HuH-7.5 (cell line): ENCODE measurements at regions not wholly inside any gene's neighbourhood (a gene's known extent, or its start where the extent isn't known, plus 50 kb on each side); places are given as distances from the start of the nearest gene placed in this dataset.

Experiments
- DNase-seq: peaks from one replicate; pipeline ENCODE4 v3.0.0; 2011; ENCODE audit warnings: low spot score

DNA sequence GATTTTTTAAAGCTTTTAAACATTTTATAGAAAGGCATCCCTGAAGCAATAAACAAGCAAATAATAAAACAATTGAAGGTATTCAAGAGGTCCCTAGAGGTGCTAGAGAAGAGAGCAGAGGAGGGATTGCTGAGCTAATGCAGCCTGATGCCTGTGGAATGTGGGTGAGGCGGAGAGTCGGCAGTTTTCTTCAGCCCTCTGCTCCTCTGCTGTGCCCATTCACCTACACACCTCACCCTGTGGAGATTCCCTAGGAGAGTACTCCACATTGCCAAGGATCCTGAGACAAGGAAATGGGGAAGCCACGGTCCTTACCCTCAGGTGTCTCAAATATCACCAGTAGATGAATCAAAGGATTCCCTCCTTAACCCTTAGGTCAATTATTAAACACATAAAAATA, 199.8 kb upstream of the POU3F2 start:
- DNase-seq, result no peak

DNA sequence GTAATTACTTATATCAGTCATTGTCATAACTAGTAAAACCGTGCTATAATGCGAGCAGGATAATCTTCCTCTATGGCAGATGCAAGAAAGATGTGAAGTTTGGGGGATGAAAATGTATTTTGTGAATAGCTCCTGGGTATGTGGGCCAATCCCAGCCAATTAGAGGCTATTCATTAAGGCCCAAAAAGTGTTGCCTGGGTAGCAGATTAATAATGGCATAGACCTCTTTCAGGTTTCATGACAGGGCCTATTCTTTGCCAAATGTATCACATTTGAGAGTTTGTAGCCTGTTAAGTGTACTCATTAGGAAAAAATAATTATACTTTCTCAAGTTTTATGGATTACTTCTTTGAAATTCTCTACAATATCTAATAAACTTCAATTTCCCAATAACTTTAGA, 199.2 kb upstream of the POU3F2 start:
- no peak for DNase-seq

DNA sequence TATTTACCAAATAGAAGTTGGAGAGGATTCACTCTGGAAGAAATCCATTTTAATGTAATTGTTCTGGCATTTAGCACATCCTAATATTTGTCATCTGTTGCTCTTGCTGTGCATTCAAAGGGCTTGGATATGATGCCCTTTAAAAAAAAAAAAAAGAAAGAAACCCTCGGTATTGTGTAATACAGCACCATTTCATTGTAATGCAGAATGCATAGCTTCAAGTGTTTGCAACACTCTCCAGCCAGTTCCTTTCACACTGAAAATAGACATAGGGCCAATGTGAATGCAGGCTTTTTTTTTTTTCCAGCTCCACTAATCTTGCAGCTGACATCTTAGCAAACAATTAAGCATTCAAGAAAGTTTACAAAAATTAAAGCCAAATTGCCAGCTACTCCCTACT, 197.4 kb upstream of the POU3F2 start:
- no peak for DNase-seq

DNA sequence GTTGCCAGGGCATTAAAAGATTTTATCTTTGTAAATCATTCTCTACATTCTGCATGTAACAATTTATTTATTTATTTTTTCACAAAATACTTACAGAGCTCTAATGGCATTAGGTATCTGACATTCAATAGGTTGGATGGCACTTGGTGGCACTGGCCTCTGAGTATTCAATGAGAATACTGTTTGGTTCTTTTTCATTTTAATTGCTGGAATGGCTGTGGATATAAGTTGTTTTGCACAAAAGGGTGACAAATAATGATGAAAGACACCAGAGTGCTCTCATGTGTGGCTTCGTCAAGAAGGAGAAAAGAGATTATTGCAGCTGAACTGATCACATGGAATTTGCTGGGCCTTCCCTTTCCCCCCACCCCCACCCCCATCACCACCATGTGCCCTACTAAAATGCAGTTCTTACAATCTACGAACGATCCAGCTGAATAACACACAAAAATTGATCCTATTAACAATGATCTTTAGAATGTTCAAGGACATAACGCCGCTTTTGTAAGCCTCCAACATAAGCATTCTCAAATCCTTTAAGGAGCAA, 195.2 kb upstream of the POU3F2 start:
- no peak for DNase-seq

DNA sequence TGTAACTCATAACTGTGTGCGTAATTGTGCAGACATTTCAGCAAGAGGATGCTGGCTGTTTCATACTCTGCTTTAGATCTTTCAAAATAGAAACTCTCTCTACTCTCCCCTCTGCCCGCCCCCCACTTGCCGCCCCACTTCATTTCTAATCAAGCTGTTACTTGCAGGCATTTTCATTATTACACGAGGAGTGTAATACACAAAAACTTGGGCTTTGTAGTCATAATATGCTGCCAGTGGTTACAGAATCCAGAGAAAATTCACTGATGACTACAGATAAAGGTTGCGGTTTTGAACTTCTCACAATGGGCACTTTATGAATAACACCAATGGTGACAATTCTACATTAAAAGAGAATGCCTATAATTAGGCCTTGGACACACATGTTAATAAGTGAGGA, 194.0 kb upstream of the POU3F2 start:
- DNase-seq, result no peak

DNA sequence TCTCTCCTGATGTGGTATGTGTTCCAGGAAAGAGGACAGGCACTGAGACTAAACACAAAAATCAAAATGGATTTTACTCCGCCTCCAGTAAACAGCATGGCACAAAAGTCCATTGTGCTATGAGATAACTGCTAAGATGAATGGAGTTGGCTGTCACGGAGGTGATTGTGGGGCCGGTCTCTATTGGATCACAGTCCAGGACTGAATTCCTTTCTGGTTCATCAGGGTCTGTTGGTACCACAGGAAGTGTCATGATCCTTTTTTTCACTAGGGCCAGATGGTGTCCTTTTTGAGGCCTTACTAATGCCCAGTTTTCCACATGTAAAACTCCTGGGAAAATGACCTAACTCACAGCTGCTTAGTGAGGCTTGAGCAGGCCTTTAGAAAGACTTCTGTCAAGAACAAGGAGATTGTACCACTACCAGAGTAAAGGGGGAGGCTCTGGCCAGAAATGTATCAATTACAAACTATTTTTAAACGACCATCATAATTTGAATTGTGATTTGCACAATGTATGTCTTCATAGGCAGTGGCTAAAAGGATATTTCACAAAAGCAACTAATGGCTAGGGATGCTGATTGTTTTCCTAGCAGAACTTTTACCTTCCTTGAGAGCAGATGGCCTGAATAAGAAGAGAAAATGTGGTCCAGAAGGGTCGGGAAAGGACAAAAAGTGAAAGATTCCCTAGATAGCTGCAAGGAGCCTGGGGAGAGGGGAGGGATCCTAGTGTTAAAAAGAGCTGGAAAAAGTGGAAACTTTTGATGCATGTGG, 192.2 kb upstream of the POU3F2 start:
- no peak for DNase-seq

DNA sequence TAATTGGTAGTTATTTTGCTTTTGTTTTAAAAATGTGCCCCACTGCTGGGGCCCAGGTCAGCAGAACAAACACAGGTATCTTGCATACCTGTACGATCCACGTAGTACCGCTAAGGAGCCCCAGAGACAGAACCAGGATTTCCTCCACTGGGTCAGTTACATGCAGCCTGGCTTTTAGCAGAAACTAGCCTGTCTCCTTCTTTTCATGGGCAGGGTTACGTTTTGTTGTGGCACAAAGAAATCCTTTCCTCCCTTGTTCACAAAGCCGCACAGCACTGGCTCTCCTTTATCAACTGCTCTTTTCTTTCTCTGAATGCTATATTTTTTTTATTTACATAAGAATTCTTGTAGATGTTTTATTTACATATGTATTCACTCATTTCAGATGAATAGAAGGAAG, 190.3 kb upstream of the POU3F2 start:
- no peak for DNase-seq

DNA sequence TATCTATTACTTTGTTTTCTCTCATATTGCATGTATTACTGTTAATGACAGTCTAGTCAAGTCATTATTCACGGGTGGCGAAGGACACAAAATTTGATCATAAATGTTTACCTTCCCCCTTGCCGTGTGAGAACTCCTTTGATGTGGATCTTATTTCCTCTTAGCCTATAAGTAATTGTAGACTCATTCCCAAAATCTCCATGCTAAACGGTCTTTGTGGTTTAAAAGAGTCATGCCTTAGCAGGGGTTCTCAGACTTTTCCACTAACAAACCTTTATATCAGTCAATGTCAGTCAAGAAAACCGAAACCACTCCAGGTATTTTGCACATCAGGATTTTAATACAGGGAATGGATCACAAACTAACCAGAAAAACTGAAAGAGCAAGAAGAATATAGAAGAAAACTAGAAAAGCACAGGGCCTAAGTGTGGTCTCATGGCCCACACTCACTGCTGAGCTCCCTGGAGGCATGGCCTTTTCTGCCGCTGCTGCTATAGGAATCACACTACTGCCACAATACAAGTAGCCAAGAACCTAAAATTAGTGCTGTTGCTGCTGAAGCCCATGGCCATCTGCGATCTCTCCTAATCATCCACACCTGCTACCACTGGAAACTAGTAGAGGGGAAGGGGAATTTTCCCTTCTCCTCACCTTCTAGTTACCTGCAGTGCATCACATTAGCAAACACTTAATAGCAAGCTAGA, 186.0 kb upstream of the POU3F2 start:
- DNase-seq, result no peak

DNA sequence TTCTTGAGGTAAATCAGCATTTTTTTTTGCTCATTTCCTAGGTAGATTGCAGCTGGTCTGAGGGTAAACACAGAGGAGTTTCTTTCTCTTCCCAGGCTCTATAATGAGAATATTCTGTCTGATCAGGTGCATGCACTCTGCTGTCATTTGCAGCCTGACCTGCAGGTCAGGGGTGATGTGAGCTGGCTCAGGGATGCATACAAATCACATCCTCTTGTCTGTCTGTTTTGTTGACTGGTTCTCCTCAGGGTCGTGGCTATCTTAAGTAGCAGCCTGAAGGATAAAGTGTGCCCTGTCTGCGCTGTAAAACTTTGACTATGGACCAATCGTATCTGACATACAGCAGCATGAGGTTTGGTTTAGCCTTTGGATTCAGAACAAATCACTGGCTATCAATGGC, 183.4 kb upstream of the POU3F2 start:
- no peak for DNase-seq

DNA sequence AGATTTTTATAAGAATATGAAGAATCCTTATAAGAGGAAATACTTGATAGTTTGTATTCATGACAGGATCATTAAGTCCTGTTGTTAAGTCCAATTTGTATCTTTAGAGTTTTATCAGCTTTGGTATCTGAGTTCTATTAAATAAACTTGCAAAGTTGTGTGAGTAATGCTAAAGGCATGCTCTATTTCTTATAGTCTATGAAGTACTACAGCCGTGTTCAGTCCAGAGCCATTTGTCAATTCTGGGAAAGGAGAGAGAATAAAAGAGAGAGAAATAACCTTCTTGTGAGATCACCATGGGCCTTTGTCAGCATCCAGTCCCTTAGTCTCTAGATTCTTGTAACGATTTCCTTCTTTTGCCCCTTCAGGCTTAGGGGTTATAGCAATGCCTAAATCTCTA, 181.2 kb upstream of the POU3F2 start:
- DNase-seq, result no peak

DNA sequence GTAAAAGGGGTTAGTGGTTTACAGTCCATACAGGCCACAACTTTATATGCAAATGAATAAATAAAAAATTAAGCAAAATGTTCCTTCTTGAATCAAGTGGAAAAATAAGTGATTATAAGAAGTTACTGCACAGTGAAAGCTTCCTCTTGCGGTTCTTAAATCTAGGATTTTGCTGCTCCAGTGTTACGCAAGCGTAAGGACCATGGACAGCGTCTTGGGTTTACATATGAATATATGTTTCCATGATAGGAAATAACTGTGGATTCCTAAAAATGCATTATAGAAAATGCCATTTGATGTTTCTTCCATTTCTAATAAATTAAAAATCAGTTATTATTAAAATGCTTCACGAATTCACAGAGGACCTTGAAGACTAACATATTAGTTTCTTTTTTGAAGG, 176.6 kb upstream of the POU3F2 start:
- no peak for DNase-seq

DNA sequence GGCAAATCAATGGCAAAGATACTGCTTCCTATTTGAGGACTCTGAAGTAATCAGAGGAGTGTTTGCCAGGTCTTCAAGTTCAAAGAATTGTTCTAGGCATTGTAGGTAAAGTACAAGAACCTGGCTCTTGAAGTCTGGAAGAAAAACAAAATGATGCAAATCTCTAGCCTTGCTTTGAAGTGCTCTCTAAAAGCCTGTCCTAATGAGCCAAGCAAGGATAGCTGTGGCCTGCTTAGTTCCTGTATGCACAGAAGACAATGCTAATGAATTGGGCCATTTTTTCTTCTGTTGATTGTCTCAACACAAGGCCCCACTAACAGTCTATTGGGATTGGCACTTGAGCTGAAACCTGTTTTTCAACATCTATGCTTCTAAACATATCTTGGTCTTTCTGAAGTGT, 165.0 kb upstream of the POU3F2 start:
- DNase-seq, result no peak

DNA sequence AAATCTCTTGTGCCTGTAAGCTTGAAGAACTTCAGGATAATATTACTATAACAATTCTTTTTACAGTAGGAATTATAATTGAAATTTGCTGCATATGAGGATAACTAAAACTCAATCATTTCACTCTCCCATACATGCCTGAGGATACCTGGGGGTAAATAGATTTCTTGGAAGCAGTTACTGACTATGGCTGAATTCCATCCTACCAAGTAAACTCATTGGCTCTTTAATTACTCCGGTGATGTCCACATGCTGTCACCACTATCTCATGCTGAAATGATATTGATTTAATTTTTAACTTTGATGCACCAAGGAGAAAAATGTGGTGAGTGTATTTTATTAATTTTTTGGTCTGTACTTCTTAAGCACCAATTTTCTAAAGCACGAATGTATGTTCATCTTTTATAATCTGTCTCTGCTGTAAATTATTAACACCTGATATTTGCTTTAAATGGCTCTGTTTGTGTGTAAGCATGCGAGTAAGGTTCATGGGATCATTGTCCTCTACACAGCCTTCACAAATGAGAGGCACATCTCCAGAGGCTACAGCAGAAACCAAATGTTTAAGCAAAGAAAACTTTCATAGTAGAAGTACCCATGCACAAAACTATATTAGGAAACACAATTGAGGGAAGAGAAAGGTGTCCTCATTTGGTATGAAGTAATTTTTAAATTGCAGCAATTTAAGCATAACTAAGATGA, 164.2 kb upstream of the POU3F2 start:
- DNase-seq, result no peak

DNA sequence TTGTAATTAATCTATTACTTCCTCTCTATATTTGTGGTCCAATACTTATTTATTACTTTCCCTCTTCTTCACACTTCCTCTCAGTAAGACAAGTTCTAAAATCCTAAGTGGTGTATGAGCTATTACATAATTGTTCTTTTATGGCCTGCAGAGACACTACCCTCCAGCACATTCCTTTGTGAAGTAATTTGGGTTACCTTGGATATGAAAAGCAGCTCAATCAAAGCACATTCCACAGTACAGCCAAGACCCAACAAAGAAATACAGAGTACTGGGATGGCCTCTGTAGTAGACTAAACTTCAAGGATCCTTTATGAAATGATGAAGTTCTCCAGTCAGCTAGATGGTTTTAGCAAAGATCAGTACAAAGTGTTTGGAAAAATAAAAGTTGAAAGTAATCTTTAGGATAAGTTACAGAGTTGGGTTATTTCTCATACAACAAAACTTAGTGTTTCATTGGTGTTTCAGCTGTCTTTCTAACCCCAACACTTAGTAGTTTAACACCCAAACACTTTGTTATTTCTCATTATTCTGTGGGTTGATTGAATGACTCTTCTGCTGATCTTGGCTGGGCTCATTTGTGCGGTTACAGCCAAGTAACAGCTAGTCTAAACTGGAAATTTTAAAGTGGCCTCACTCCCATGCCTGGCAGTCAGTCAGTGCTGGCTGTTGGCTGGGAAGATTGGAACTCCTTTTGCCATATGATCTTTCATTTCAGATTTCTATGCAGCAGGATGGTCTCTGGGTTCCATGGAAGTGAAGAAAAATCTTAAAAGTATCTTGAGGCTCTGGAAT, 161.5 kb upstream of the POU3F2 start:
- no peak for DNase-seq

DNA sequence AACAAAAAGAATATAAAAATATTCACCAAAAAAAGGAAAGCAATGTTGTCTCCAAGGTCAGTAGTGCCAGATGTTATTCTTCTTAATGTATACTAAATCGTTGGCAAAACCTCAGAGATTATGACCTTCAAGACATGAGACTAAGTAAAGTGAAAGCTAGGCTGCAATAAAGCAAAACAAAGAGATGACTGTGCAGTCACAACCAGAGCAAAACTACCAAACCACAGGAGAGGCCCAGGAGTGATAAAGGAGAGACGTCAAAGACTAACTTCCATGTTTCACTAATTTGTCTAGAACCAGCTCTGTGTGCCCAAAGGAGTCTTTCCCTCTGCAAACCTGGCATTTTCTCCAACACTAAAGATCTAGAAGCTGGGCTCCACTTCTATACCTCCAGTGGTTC, 155.9 kb upstream of the POU3F2 start:
- no peak for DNase-seq

DNA sequence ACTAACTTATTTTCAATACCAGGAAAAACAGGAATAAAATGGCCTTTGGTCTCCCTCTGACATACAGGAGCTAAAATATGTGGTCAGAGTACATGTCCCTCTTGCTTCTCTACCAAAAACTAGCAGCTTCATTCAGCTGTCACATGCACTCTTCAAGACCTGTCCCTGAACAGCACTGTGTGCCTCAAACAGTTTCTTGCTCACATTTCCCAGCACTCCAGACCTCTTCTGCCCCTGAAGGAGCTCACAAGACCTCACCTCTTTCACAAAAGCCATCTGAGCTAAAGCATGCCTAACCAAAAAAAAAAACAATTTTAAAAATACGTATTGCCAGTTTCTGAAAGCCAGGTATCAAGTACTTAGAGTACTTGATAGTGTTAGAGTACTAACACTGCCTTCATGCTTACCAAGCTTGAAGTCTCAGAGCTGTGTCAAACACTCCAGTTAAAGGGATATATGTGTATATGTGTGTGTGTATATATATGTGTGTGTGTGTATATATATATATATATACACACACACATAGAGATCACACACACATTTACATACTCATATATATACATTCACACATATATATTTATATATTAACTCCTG, 148.3 kb upstream of the POU3F2 start:
- DNase-seq, result no peak

DNA sequence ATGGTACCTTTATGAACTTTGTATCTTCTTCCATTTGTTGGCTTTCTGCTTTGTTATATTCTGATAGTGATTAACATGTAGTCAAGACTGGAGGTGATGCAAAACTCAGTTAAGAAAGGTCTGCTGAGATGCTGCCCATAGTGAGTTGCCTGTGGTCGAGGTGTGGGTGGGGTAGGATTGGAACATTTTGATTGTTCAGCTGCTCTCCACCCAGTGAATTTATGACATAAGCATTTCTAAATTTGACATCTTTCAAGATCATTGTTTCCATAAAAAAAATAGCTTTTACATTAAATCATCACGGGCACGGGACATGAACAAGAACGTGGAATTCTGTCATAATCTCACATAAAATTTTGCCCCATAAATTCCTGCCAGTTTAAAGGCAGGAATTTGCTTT, 146.6 kb upstream of the POU3F2 start:
- no peak for DNase-seq

DNA sequence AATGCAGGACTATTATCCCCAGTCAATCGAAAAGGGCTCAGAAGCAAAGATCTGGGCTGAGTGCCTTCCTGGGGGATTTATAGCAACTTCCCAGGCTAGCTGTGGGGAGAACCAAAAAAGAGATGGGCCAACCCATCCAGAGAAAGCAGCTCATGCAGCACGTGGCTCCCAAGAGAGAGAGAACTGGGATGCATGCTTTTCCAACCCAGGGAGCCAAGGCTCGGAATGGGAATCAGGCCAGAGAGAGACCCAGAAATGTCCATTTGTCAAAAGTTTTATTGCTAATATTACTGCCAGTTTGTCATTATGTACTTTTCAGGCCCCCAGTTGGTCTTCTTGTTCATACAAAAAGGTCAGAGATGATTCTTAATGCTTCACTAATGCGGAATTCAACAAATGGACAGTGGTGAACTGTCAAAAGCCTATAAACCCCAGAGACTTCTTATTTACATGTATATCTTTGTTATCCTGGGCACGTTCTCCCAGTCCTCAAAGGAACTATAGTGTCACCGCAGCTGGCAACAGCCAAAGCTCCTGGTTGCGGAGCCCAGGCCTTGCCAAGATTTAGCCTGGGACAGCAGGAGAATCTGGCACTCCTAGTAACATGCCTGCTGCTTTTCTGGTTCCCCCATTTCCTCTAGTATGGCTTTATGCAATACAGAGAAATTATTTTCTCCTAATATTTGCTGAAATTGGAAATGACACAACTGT, 139.1 kb upstream of the POU3F2 start:
- no peak for DNase-seq

DNA sequence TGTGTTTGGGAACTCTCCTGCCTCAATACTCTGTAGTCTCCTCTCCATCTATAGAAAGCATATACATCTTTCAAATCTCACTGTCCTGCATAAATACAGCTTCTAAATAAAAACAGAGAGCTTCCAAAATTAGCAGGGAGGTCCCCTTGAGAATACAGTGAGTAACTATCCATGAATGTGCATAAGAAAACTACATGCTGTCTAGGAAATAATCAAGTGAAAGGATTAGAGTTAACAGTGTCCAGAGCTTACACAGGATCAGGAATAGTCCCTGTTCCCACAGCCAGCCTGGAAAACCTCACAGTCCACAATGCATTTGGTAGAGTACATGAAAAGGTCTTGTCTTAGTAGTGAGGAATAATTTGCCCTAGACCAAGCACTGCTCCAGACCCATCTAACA, 123.0 kb upstream of the POU3F2 start:
- no peak for DNase-seq

DNA sequence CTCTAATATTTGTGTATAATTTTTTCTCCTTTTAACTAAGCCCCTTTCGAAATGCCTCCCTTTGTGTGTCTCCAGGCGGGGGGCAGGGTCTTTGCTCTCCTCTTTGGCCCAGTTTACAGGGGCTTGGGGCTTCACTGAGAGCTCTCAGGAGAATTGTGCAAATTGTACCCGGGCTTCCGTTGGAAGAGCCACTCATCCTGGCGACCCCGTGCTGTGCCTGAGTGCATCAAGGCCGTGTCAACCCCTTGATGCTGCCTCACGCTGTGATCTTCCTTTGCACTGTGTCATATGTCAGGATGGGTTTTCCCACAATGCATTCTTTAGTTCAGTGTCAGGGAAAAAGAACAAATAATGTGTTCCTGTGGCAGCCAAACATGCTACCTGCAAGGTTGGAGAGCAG, 118.0 kb upstream of the POU3F2 start:
- no peak for DNase-seq

DNA sequence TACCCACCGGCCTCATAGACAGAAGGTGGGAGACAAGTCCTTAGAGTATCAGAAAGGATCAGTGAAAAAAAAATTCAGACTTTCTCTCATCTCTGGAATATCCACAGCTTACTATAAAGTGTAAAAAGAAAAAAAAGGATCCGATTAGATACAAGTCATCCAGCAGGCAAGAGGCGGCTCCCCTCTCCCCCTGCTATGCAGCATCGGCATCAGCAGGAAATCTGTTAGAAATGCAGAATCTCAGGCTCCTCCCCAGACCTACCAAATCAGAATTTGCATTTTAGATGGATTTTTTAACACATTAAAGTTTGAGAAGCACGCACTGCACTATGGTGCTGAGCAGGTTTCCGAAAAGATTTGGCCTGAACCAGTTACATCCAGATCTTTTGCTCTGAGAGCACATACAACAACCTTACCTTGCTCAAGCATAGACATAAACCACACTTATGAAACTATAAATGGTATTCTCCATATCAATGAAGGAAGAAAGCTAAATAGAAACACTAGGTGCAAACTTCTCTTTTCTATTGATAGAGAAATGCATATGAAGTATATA, 117.0 kb upstream of the POU3F2 start:
- DNase-seq, result no peak
